ENCODE measurements at regions not wholly inside any gene's neighbourhood (a gene's known extent, or its start where the extent isn't known, plus 50 kb on each side); places are given as distances from the start of the nearest gene placed in this dataset.

- H3K36me3 ChIP-seq: no peaks in the 10 kb centered on the region
- H3K4me3 ChIP-seq: no peak overlapping the region
- DNase-seq: no peak
- H3K27me3 ChIP-seq: no peaks in the 10 kb centered on the region
- H3K9me3 ChIP-seq: 0 out of 2 replicates have a peak, but pooled peaks cover 3% of the 10 kb centered on the region
Observed at GRCh38 chr12:88305254-88305890, 163.3 kb downstream of the TMTC3 start.

GRCh38 chr12:88306471-88307069 is 164.5 kb downstream of the TMTC3 start:
- H3K36me3 ChIP-seq: no peaks in the 10 kb centered on the region
- H3K9me3 ChIP-seq: no peaks in the 10 kb centered on the region
- no peak overlapping the region for H3K4me3 ChIP-seq
- no peak for DNase-seq
- H3K27me3 ChIP-seq: no peaks in the 10 kb centered on the region

- no peak overlapping the region for H3K4me3 ChIP-seq
- DNase-seq: no peak
- no peaks in the 10 kb centered on the region for H3K27me3 ChIP-seq
- no peaks in the 10 kb centered on the region for H3K9me3 ChIP-seq
- no peaks in the 10 kb centered on the region for H3K36me3 ChIP-seq
Observed at GRCh38 chr12:88307961-88308360, 165.9 kb downstream of the TMTC3 start.

- no peak for DNase-seq
- H3K36me3 ChIP-seq: no peaks in the 10 kb centered on the region
Observed at GRCh38 chr12:88308825-88309224, 166.7 kb downstream of the TMTC3 start.

GRCh38 chr12:88309546-88309945 is 167.4 kb downstream of the TMTC3 start:
- no peak for DNase-seq
- Histone ChIP-seq H3K36me3 (no peaks in the 10 kb centered on the region), H3K27me3 (no peaks in the 10 kb centered on the region), H3K9me3 (no peaks in the 10 kb centered on the region), H3K4me3 (no peak overlapping the region)

More at GRCh38 chr12:88308825-88309224, 166.7 kb downstream of the TMTC3 start:
- Histone ChIP-seq H3K27me3 (no peaks in the 10 kb centered on the region), H3K4me3 (no peak overlapping the region), H3K9me3 (no peaks in the 10 kb centered on the region)

- H3K4me3 ChIP-seq: no peak overlapping the region
Observed at GRCh38 chr12:88310069-88310468, 168.0 kb downstream of the TMTC3 start.

GRCh38 chr12:88310666-88311065 is 168.6 kb downstream of the TMTC3 start:
- no peak overlapping the region for H3K4me3 ChIP-seq
- no peak for DNase-seq

More at GRCh38 chr12:88310069-88310468, 168.0 kb downstream of the TMTC3 start:
- H3K36me3 ChIP-seq: no peaks in the 10 kb centered on the region
- no peaks in the 10 kb centered on the region for H3K9me3 ChIP-seq
- DNase-seq: peak; percentile 19
- H3K27me3 ChIP-seq: no peaks in the 10 kb centered on the region

GRCh38 chr12:88313554-88313953 is 171.4 kb downstream of the TMTC3 start:
- DNase-seq: no peak

More at GRCh38 chr12:88310666-88311065, 168.6 kb downstream of the TMTC3 start:
- Histone ChIP-seq H3K27me3 (no peaks in the 10 kb centered on the region), H3K9me3 (no peaks in the 10 kb centered on the region), H3K36me3 (no peaks in the 10 kb centered on the region)

GRCh38 chr12:88314706-88315105 is 172.6 kb downstream of the TMTC3 start:
- H3K4me3 ChIP-seq: no peak overlapping the region
- no peaks in the 10 kb centered on the region for H3K27me3 ChIP-seq
- DNase-seq: no peak
- H3K9me3 ChIP-seq: no peaks in the 10 kb centered on the region
- H3K36me3 ChIP-seq: no peaks in the 10 kb centered on the region

More at GRCh38 chr12:88313554-88313953, 171.4 kb downstream of the TMTC3 start:
- Histone ChIP-seq H3K9me3 (no peaks in the 10 kb centered on the region), H3K36me3 (no peaks in the 10 kb centered on the region), H3K27me3 (no peaks in the 10 kb centered on the region), H3K4me3 (no peak overlapping the region)

GRCh38 chr12:88318726-88319125 is 176.6 kb downstream of the TMTC3 start:
- Histone ChIP-seq H3K4me3 (no peak overlapping the region), H3K27me3 (no peaks in the 10 kb centered on the region), H3K36me3 (no peaks in the 10 kb centered on the region), H3K9me3 (no peaks in the 10 kb centered on the region)
- DNase-seq: no peak

GRCh38 chr12:88325076-88325815 is 183.1 kb downstream of the TMTC3 start:
- DNase-seq: peak; percentile 80
- H3K36me3 ChIP-seq: no peaks in the 10 kb centered on the region
- no peak overlapping the region for H3K4me3 ChIP-seq
- H3K9me3 ChIP-seq: no peaks in the 10 kb centered on the region
- no peaks in the 10 kb centered on the region for H3K27me3 ChIP-seq

- Histone ChIP-seq H3K9me3 (no peaks in the 10 kb centered on the region), H3K27me3 (no peaks in the 10 kb centered on the region), H3K36me3 (no peaks in the 10 kb centered on the region), H3K4me3 (no peak overlapping the region)
- DNase-seq: peak; percentile 48
Observed at GRCh38 chr12:88325816-88326189, 183.7 kb downstream of the TMTC3 start.

GRCh38 chr12:88327276-88327675 is 185.2 kb downstream of the TMTC3 start:
- Histone ChIP-seq H3K36me3 (no peaks in the 10 kb centered on the region), H3K4me3 (no peak overlapping the region), H3K27me3 (no peaks in the 10 kb centered on the region), H3K9me3 (no peaks in the 10 kb centered on the region)
- no peak for DNase-seq

GRCh38 chr12:88328090-88328489 is 186.0 kb downstream of the TMTC3 start:
- H3K4me3 ChIP-seq: no peak overlapping the region
- H3K9me3 ChIP-seq: no peaks in the 10 kb centered on the region
- no peaks in the 10 kb centered on the region for H3K36me3 ChIP-seq
- no peak for DNase-seq
- H3K27me3 ChIP-seq: no peaks in the 10 kb centered on the region

GRCh38 chr12:88329833-88330232 is 187.7 kb downstream of the TMTC3 start:
- Histone ChIP-seq H3K27me3 (no peaks in the 10 kb centered on the region), H3K9me3 (no peaks in the 10 kb centered on the region), H3K36me3 (no peaks in the 10 kb centered on the region), H3K4me3 (no peak overlapping the region)
- DNase-seq: no peak

GRCh38 chr12:88334271-88334670 is 192.2 kb downstream of the TMTC3 start:
- Histone ChIP-seq H3K27me3 (no peaks in the 10 kb centered on the region), H3K9me3 (peaks cover 2% of the 10 kb centered on the region; the same call in 1 of the 2 replicates), H3K4me3 (no peak overlapping the region), H3K36me3 (no peaks in the 10 kb centered on the region)
- DNase-seq: peak; percentile 5

- Histone ChIP-seq H3K4me3 (no peak overlapping the region), H3K9me3 (peaks cover 2% of the 10 kb centered on the region; the same call in 1 of the 2 replicates), H3K27me3 (no peaks in the 10 kb centered on the region), H3K36me3 (no peaks in the 10 kb centered on the region)
- DNase-seq: no peak
Observed at GRCh38 chr12:88336076-88336739, 194.1 kb downstream of the TMTC3 start.

Measured in MG63 (cell line).